Activated naive CD4-positive, alpha-beta T cell treated with Interleukin-2 at 50 U/mL for 16 hours (primary cell): ENCODE measurements at regions not wholly inside any gene's neighbourhood (a gene's known extent, or its start where the extent isn't known, plus 50 kb on each side); places are given as distances from the start of the nearest gene placed in this dataset.

Experiments used
- DNase-seq: peaks from one replicate; pipeline ENCODE4 v3.0.0-alpha.2; 2020

GRCh38 chr9:105023788-105024187 lies 95.8 kb upstream of the ABCA1 start:
- no peak for DNase-seq

GRCh38 chr9:105024529-105024928 lies 96.6 kb upstream of the ABCA1 start:
- DNase-seq: no peak

- DNase-seq: no peak
Measured at GRCh38 chr9:105026451-105026850, 98.5 kb upstream of the ABCA1 start.

- no peak for DNase-seq
Measured at GRCh38 chr9:105027084-105027483, 99.1 kb upstream of the ABCA1 start.

- DNase-seq: no peak
Measured at GRCh38 chr9:105030285-105030684, 102.3 kb upstream of the ABCA1 start.

GRCh38 chr9:105037139-105037538 lies 109.2 kb upstream of the ABCA1 start:
- DNase-seq: no peak

GRCh38 chr9:105038051-105038450 lies 110.1 kb upstream of the ABCA1 start:
- DNase-seq: no peak

- DNase-seq: no peak
Measured at GRCh38 chr9:105039175-105039799, 111.3 kb upstream of the ABCA1 start.

- DNase-seq: no peak
Measured at GRCh38 chr9:105043370-105043936, 115.5 kb upstream of the ABCA1 start.

GRCh38 chr9:105044518-105044917 lies 116.6 kb upstream of the ABCA1 start:
- DNase-seq: no peak

GRCh38 chr9:105046907-105047741 lies 119.2 kb upstream of the ABCA1 start:
- no peak for DNase-seq

GRCh38 chr9:105047742-105048041 lies 119.7 kb upstream of the ABCA1 start:
- no peak for DNase-seq

- no peak for DNase-seq
Measured at GRCh38 chr9:105048331-105048730, 120.4 kb upstream of the ABCA1 start.

GRCh38 chr9:105050296-105050695 lies 122.3 kb upstream of the ABCA1 start:
- DNase-seq: no peak

- no peak for DNase-seq
Measured at GRCh38 chr9:105051897-105052296, 123.9 kb upstream of the ABCA1 start.

- DNase-seq: no peak
Measured at GRCh38 chr9:105052346-105052745, 124.4 kb upstream of the ABCA1 start.

GRCh38 chr9:105053209-105053652 lies 125.3 kb upstream of the ABCA1 start:
- peak; percentile 55 for DNase-seq

GRCh38 chr9:105054491-105054890 lies 126.5 kb upstream of the ABCA1 start:
- no peak for DNase-seq

GRCh38 chr9:105055917-105056316 lies 128.0 kb upstream of the ABCA1 start:
- no peak for DNase-seq

GRCh38 chr9:105057551-105057950 lies 129.6 kb upstream of the ABCA1 start:
- DNase-seq: no peak

GRCh38 chr9:105059252-105059651 lies 131.3 kb upstream of the ABCA1 start:
- DNase-seq: no peak

- DNase-seq: no peak
Measured at GRCh38 chr9:105062222-105062855, 134.4 kb upstream of the ABCA1 start.

- DNase-seq: no peak
Measured at GRCh38 chr9:105064248-105065097, 136.5 kb upstream of the ABCA1 start.
